SK-N-MC (cell line): ENCODE measurements at regions not wholly inside any gene's neighbourhood (a gene's known extent, or its start where the extent isn't known, plus 50 kb on each side); places are given as distances from the start of the nearest gene placed in this dataset.

ENCODE experiments used
- DNase-seq: peaks from one replicate; pipeline ENCODE4 v3.0.0-alpha.2; 2011; ENCODE audit warnings: low read depth, low spot score
- H3K27ac ChIP-seq: fragments of 200-600 bp; sonication (generic); 2 replicates; pipeline ENCODE4 v1.5.1; 2016; ENCODE audit warnings: mixed run types
- H3K36me3 ChIP-seq: fragments of 200-600 bp; sonication (generic); 2 replicates; pipeline ENCODE4 v1.6.1; 2017; ENCODE audit warnings: antibody characterized with exemption, low read length, mixed read lengths; ENCODE audit not compliant: insufficient read depth
- H3K4me3 ChIP-seq: fragments of 200-600 bp; sonication (generic); 2 replicates; pipeline ENCODE4 v1.5.1; 2016
- H3K9ac ChIP-seq: fragments of 200-600 bp; sonication (generic); 2 replicates; pipeline ENCODE4 v1.8.0; 2017; ENCODE audit warnings: mixed run types, mixed read lengths; ENCODE audit not compliant: insufficient read length
- H3K9me3 ChIP-seq: fragments of 200-600 bp; sonication (generic); 2 replicates; pipeline ENCODE4 v1.6.1; 2017; ENCODE audit warnings: low read depth, mild to moderate bottlenecking, antibody characterized with exemption, low read length, moderate library complexity, mixed read lengths
- EZH2 ChIP-seq: fragments of 200-600 bp; sonication (generic); IDR thresholded peaks from one replicate; pipeline ENCODE4 v1.6.1; 2017; ENCODE audit warnings: antibody characterized with exemption
- FOXP2 ChIP-seq: optimal IDR thresholded peaks from 2 replicates; pipeline ENCODE3; 2011; ENCODE audit warnings: mild to moderate bottlenecking, moderate library complexity; ENCODE audit not compliant: insufficient read depth; ENCODE audit errors: extremely low read length, control extremely low read depth
- POLR2AphosphoS5 ChIP-seq: IDR thresholded peaks from 2 replicates; pipeline ENCODE4 v1.6.1; 2012; ENCODE audit warnings: mild to moderate bottlenecking, low read depth, low read length, borderline replicate concordance

GRCh38 chr12:25808604-25809003 is 149.9 kb upstream of the RASSF8 start:
- TF ChIP-seq EZH2, result no peak
- Histone ChIP-seq H3K9me3 (no peaks in the 10 kb centered on the region), H3K4me3 (no peak overlapping the region), H3K27ac (no peak overlapping the region), H3K9ac (no peak overlapping the region), H3K36me3 (no peaks in the 10 kb centered on the region)
- no peak for DNase-seq

GRCh38 chr12:25810683-25811082 is 147.8 kb upstream of the RASSF8 start:
- Histone ChIP-seq H3K27ac (no peak overlapping the region), H3K9ac (no peak overlapping the region), H3K36me3 (no peaks in the 10 kb centered on the region), H3K4me3 (no peak overlapping the region), H3K9me3 (no peaks in the 10 kb centered on the region)
- TF ChIP-seq FOXP2, result no peak
- DNase-seq, result no peak

- Histone ChIP-seq H3K36me3 (no peaks in the 10 kb centered on the region), H3K9me3 (no peaks in the 10 kb centered on the region), H3K4me3 (no peak overlapping the region), H3K27ac (no peak overlapping the region), H3K9ac (no peak overlapping the region)
- TF ChIP-seq EZH2 (no peak), POLR2AphosphoS5 (no peak), FOXP2 (no peak)
- DNase-seq, result no peak
Observed at GRCh38 chr12:25811656-25812126, 146.8 kb upstream of the RASSF8 start.

GRCh38 chr12:25812295-25812694 is 146.2 kb upstream of the RASSF8 start:
- no peak overlapping the region for H3K9ac ChIP-seq
- no peaks in the 10 kb centered on the region for H3K9me3 ChIP-seq
- TF ChIP-seq FOXP2, result no peak
- no peak for TF ChIP-seq POLR2AphosphoS5
- H3K4me3 ChIP-seq, result no peak overlapping the region
- H3K27ac ChIP-seq, result no peak overlapping the region
- H3K36me3 ChIP-seq, result no peaks in the 10 kb centered on the region
- DNase-seq, result no peak

GRCh38 chr12:25813843-25814242 is 144.6 kb upstream of the RASSF8 start:
- Histone ChIP-seq H3K27ac (no peak overlapping the region), H3K9ac (no peak overlapping the region)
- no peak for DNase-seq

GRCh38 chr12:25816637-25817036 is 141.8 kb upstream of the RASSF8 start:
- H3K36me3 ChIP-seq, result no peaks in the 10 kb centered on the region
- H3K9me3 ChIP-seq, result no peaks in the 10 kb centered on the region
- TF ChIP-seq FOXP2 (no peak), EZH2 (no peak), POLR2AphosphoS5 (no peak)
- no peak overlapping the region for H3K4me3 ChIP-seq
- DNase-seq, result no peak
- no peak overlapping the region for H3K9ac ChIP-seq
- H3K27ac ChIP-seq, result no peak overlapping the region

More at GRCh38 chr12:25813843-25814242, 144.6 kb upstream of the RASSF8 start:
- no peak for TF ChIP-seq FOXP2
- no peak for TF ChIP-seq POLR2AphosphoS5
- no peak for TF ChIP-seq EZH2
- Histone ChIP-seq H3K4me3 (no peak overlapping the region), H3K36me3 (no peaks in the 10 kb centered on the region), H3K9me3 (no peaks in the 10 kb centered on the region)

- Histone ChIP-seq H3K4me3 (no peak overlapping the region), H3K27ac (no peak overlapping the region), H3K9me3 (no peaks in the 10 kb centered on the region), H3K9ac (no peak overlapping the region), H3K36me3 (no peaks in the 10 kb centered on the region)
- no peak for DNase-seq
- TF ChIP-seq POLR2AphosphoS5 (no peak), EZH2 (no peak), FOXP2 (no peak)
Observed at GRCh38 chr12:25817166-25817565, 141.3 kb upstream of the RASSF8 start.

GRCh38 chr12:25818596-25819390 is 139.7 kb upstream of the RASSF8 start:
- no peak overlapping the region for H3K9ac ChIP-seq
- H3K9me3 ChIP-seq, result no peaks in the 10 kb centered on the region
- H3K27ac ChIP-seq, result no peak overlapping the region
- no peaks in the 10 kb centered on the region for H3K36me3 ChIP-seq
- H3K4me3 ChIP-seq, result no peak overlapping the region
- TF ChIP-seq FOXP2 (no peak), EZH2 (no peak), POLR2AphosphoS5 (no peak)
- no peak for DNase-seq

- TF ChIP-seq FOXP2 (no peak), EZH2 (no peak), POLR2AphosphoS5 (no peak)
- Histone ChIP-seq H3K36me3 (no peaks in the 10 kb centered on the region), H3K4me3 (no peak overlapping the region), H3K27ac (no peak overlapping the region), H3K9me3 (no peaks in the 10 kb centered on the region), H3K9ac (no peak overlapping the region)
- no peak for DNase-seq
Observed at GRCh38 chr12:25819691-25820090, 138.8 kb upstream of the RASSF8 start.
